ENCODE measurements at regions not wholly inside any gene's neighbourhood (a gene's known extent, or its start where the extent isn't known, plus 50 kb on each side); places are given as distances from the start of the nearest gene placed in this dataset.

DNA sequence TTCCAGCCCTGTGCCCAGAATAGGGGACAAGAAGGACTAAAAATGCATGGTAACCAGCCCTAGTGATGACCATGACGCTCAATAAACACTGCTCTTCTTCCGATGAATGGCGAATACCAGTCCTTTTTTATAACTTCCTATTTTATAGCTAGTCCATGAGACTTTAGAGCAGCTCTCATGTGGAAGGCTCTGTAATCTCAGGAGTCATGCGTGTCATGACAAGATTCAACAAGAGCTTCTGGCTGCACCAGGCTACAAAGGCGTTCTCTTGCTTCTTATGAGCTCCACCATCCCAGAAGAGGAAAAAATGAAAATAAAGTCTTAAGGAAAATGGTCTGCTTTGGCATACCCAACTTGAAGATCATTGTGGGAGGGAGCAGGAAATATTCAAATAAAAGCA, 141.0 kb downstream of the TMCO5A start:
- TF ChIP-seq MAZ (IDR thresholded peaks at IDR 0.05; ENCODE audit: borderline replicate concordance, low read depth, low read length) (no peak), CHD1 (IDR thresholded peaks at IDR 0.05; ENCODE audit: low read depth, low read length) (no peak), SMC3 (IDR thresholded peaks at IDR 0.05; ENCODE audit: low read depth, low read length) (no peak), MAFK (IDR thresholded peaks at IDR 0.05; ENCODE audit: low read depth, low read length) (no peak), POLR2A (IDR thresholded peaks at IDR 0.05; ENCODE audit: low read depth, low read length) (no peak), RCOR1 (IDR thresholded peaks at IDR 0.05; ENCODE audit: insufficient replicate concordance, low read length) (no peak), FOS (IDR thresholded peaks at IDR 0.05; ENCODE audit: low read depth, low read length) (no peak), ELK1 (IDR thresholded peaks at IDR 0.05; ENCODE audit: borderline replicate concordance, low read depth, low read length) (no peak), USF2 (IDR thresholded peaks at IDR 0.05; ENCODE audit: low read depth, low read length) (no peak), CEBPB (IDR thresholded peaks at IDR 0.05; ENCODE audit: low read depth, low read length) (no peak), MXI1 (IDR thresholded peaks at IDR 0.05; ENCODE audit: borderline replicate concordance, low read depth, low read length) (no peak), BHLHE40 (IDR thresholded peaks at IDR 0.05; ENCODE audit: low read depth, low read length) (no peak), NFE2L2 (IDR thresholded peaks at IDR 0.05; ENCODE audit: low read depth, low read length) (no peak), RAD21 (IDR thresholded peaks at IDR 0.05; ENCODE audit: low read length) (no peak), RFX5 (IDR thresholded peaks at IDR 0.05; ENCODE audit: low read depth, low read length) (no peak), CTCF (conservative IDR thresholded peaks at IDR 0.05; ENCODE audit: low read depth, low read length) (no peak)
- Histone ChIP-seq H3K14ac (replicated peaks; ENCODE audit: low read depth, low read length) (no peak overlapping the region), H3K4me3 (ENCODE audit: insufficient read depth, low read depth, low read length) (no peak overlapping the region), H3K18ac (ENCODE audit: low read depth, low read length) (no peak overlapping the region), H3K56ac (ENCODE audit: extremely low read depth, insufficient read depth, low read length) (no peak overlapping the region), H3K9ac (ENCODE audit: low read depth, low read length) (no peak overlapping the region), H2AK9ac (replicated peaks; ENCODE audit: low read depth, low read length, poor library complexity) (no peak overlapping the region), H4K91ac (ENCODE audit: insufficient read depth, low read depth, low read length) (no peak overlapping the region), H3K27ac (ENCODE audit: insufficient read depth, low read length) (no peak overlapping the region), H3K9me1 (ENCODE audit: insufficient read depth, low read length) (0 out of 2 replicates have a peak, but pooled peaks cover 7% of the 10 kb centered on the region), H2BK5ac (ENCODE audit: low read depth, low read length, poor library complexity, severe bottlenecking) (no peak overlapping the region), H4K20me1 (ENCODE audit: insufficient read depth, low read length) (no peaks in the 10 kb centered on the region), H3K9me3 (ENCODE audit: control insufficient read depth, insufficient read depth, low read length) (no peaks in the 10 kb centered on the region), H2BK15ac (ENCODE audit: low read depth, low read length) (no peak overlapping the region), H3K36me3 (ENCODE audit: control insufficient read depth, insufficient read depth, low read length) (no peaks in the 10 kb centered on the region), H2BK20ac (ENCODE audit: low read depth, low read length) (no peak overlapping the region), H2BK120ac (ENCODE audit: low read depth, low read length) (no peak overlapping the region), H3K4me1 (ENCODE audit: control insufficient read depth, insufficient read depth, low read length) (peaks cover 5% of the 10 kb centered on the region), H4K8ac (ENCODE audit: low read depth in 2 of 2, low read length in 2 of 2) (no peak overlapping the region), H2AFZ (replicated peaks; ENCODE audit: low read length, poor library complexity) (no peak overlapping the region), H3K4ac (ENCODE audit: low read depth, low read length) (no peak overlapping the region), H3K23ac (ENCODE audit: low read depth, low read length) (no peak overlapping the region), H4K5ac (ENCODE audit: low read depth, low read length) (no peak overlapping the region), H3K4me2 (ENCODE audit: low read depth, low read length) (no peak overlapping the region), H2AK5ac (ENCODE audit: low read depth, low read length) (no peak overlapping the region), H3K79me1 (ENCODE audit: low read depth in 1 of 2, low read length in 2 of 2) (peaks cover 0 to 8% of the 10 kb centered on the region in 2 experiments; a peak in 1 of 4 replicates), H3K27me3 (ENCODE audit: control insufficient read depth, insufficient read depth, low read length) (no peaks in the 10 kb centered on the region)
- in situ Hi-C loops (cut with MboI; ENCODE audit: low sequenced_read_pairs), result no loop called here
- POLR2A ChIA-PET (ENCODE audit: unreplicated experiment), result no interaction called here
- intact Hi-C loops (cut with micrococcal nuclease), result no loop called here
- DNase-seq (no peak), ATAC-seq (ENCODE audit: low read depth) (no peak)
- CTCF ChIA-PET, result no interaction called here
- 96% methylated on average over 3 of the region's 5 CpGs; no CpG with 5 or more reads in 1 of the 2 experiments for WGBS, 2 experiments (ENCODE audit: extremely low coverage in 2 of 2, insufficient read length in 1 of 2)
- dilution Hi-C loops (cut with HindIII; ENCODE audit: low sequenced_read_pairs, unreplicated experiment), result no loop called here
- no TSS peak for BruUV-seq (replicated peaks)

Data from IMR-90 (cell line).